Heart left ventricle (tissue), 16 donors: ENCODE measurements at regions not wholly inside any gene's neighbourhood (a gene's known extent, or its start where the extent isn't known, plus 50 kb on each side); places are given as distances from the start of the nearest gene placed in this dataset.

ENCODE experiments used
- ATAC-seq, 4 donors: fragments of 200-7000 bp; cut with Tn5 transposase; one replicate each; pipeline ENCODE4 v1.9.1; 2020 to 2022; ENCODE audit warnings: moderate library complexity in 4 of 4, mild to moderate bottlenecking in 3 of 4, moderate number of reproducible peaks in 1 of 4
- DNase-seq, 5 donors: peaks; one replicate each; pipeline ENCODE4 v3.0.0-alpha.2; 2020
- H3K27ac ChIP-seq, 12 donors: fragments of 200-600 bp; sonication (generic) in 4 of 12; one replicate each; pipeline versions ENCODE4 v1.5.0 to v1.8.0; 2016 to 2022; ENCODE audit warnings: mild to moderate bottlenecking in 2 of 12
- H3K27me3 ChIP-seq, 9 donors: fragments of 200-600 bp; sonication (generic) in 2 of 9; one replicate each; pipeline versions ENCODE4 v1.5.1 to v1.8.0; 2016 to 2022; ENCODE audit warnings: mild to moderate bottlenecking in 3 of 9
- H3K36me3 ChIP-seq, 9 donors: fragments of 200-600 bp; sonication (generic) in 2 of 9; one replicate each; pipeline versions ENCODE4 v1.5.0 to v1.8.0; 2018 to 2022; ENCODE audit warnings: mild to moderate bottlenecking in 2 of 9
- H3K4me1 ChIP-seq, 12 donors: fragments of 200-600 bp; sonication (generic) in 4 of 12; one replicate each; pipeline versions ENCODE4 v1.5.0 to v1.8.0; 2016 to 2022; ENCODE audit warnings: mild to moderate bottlenecking in 3 of 12
- H3K4me3 ChIP-seq, 12 donors: fragments of 200-600 bp; sonication (generic) in 4 of 12; one replicate each; pipeline versions ENCODE4 v1.5.0 to v1.8.0; 2017 to 2022; ENCODE audit warnings: mild to moderate bottlenecking in 9 of 12, moderate library complexity in 4 of 12
- H3K9me3 ChIP-seq, 12 donors: fragments of 200-600 bp; sonication (generic) in 4 of 12; one replicate each; pipeline versions ENCODE4 v1.5.0 to v1.8.0; 2016 to 2022; ENCODE audit warnings: mild to moderate bottlenecking in 1 of 12
- CTCF ChIP-seq, 12 donors: fragments of 200-600 bp; sonication (generic) in 4 of 12; IDR thresholded peaks; one replicate each; pipeline versions ENCODE4 v1.5.0 to v1.8.0; 2018 to 2022; ENCODE audit warnings: antibody characterized with exemption in 12 of 12, mild to moderate bottlenecking in 5 of 12
- POLR2A ChIP-seq, 2 donors: fragments of 450-650 bp; IDR thresholded peaks; one replicate each; pipeline ENCODE4 v1.6.1; 2017; ENCODE audit warnings: antibody characterized with exemption in 2 of 2, mild to moderate bottlenecking in 2 of 2, moderate library complexity in 2 of 2
- WGBS, 4 donors: extraction: QIAGEN DNeasy Blood & Tissue Kit in 2 of 4; methylation state at CpG; one replicate each; pipeline versions ENCODE4 v1.1.5 to v1.1.7; 2013 to 2018; 5-methylcytosine and 5-hydroxymethylcytosine counted together
- intact Hi-C, 10 donors: fragments of 100-400 bp; cut with DNase I; formaldehyde crosslinking; loops; one replicate each; pipeline versions ENCODE4 v1.11.1 to v1.14.2; 2022
- donor health status: ischemic (EF 13 %, LVEDD 7.1; RV severe dilation, severe dysfunction).
- donor health status: healthy with polysubstance abuse.
- donor health status: DM: no; HTN: yes; CAD: no.
- donor health status: DM: no; HTN: no; CAD: no.
- donor health status: ischemic (EF 25% LVEDD 6.9; RV normal size, moderate dysfunction).
- donor health status: ischemic (EF 25% LVEDD 5.7; RV mildly dilated, moderate dysfunction).
- donor health status: healthy.
- donor health status: DM: yes; HTN: yes; CAD: no.
- donor health status: ischemic (EF 35%, LVEDD 5.7; RV mildly dilated, moderate dysfunction).
- donor health status: nonischemic (EF 11% LVEDD 7.7; RV severe dilation, severe dysfunction).
- donor health status: DM: yes; HTN: yes; CAD: no.
- donor health status: PGD.
- donor health status: ischemic (EF 29% LVEDD 5.4; RV normal size, mild dysfunction).
- donor health status: nonischemic (EF 23%, LVEDD 6.1; RV moderate dilation, normal function).

DNA sequence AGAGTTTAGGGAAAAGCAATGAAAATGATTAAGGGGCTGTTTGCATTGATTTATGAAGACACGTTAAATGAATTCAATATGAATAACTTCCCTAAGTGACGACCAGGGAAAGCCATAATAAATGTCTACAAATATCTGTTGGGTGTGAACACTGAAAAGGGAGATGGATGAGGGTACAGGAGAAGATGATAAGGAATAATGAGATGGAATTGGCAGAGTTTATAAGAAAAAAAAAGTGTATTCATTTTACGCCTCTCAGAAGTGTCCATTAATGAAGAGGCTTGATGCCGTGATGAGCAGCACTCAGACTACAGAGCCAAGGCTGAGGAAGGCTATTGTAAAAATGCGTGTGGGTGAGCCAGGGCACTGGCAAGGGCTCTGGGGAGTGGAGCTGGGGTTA is 346.7 kb upstream of the AKR1E2 start:
- no peak for ATAC-seq

DNA sequence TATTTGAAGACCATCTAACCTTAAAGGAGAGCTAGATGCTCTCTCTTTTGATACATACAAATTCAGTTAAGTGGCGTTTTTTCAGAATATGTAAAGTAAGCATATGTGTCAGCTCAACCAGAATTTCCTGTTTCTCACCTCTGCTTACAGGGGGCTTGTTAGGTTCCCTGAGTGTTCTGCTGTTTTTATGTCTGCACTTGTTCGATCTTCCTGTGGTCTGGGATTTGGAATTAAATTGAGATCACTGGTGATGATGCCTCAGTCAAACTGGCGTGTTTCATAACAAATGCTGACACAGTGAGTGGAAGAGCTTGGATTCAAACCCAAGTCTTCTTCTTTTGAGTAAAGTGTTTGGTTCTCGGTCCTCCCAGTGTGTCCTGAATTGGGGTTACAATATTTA is 348.3 kb upstream of the AKR1E2 start:
- Histone ChIP-seq H3K9me3 (no peaks in the 10 kb centered on the region), H3K27ac (no peak overlapping the region), H3K27me3 (no peaks in the 10 kb centered on the region), H3K4me3 (no peak overlapping the region), H3K4me1 (peaks cover 0 to 5% (median 0%) of the 10 kb centered on the region in 12 donors), H3K36me3 (no peaks in the 10 kb centered on the region)
- ATAC-seq (no peak), DNase-seq (no peak)
- 89 to 93% (median 91%) methylated on average over 4 of the region's 4 CpGs for WGBS, 4 donors
- intact Hi-C loops, result no loop called here
- TF ChIP-seq POLR2A (IDR thresholded peaks at IDR 0.05) (no peak), CTCF (IDR thresholded peaks at IDR 0.05) (no peak)

More for the DNA sequence above, 346.7 kb upstream of the AKR1E2 start:
- WGBS, 4 donors, result 93 to 96% (median 95%) methylated on average over 5 of the region's 5 CpGs
- Histone ChIP-seq H3K9me3 (no peaks in the 10 kb centered on the region), H3K27ac (no peak overlapping the region), H3K36me3 (no peaks in the 10 kb centered on the region), H3K4me1 (peaks cover 0 to 8% (median 0%) of the 10 kb centered on the region in 12 donors), H3K4me3 (no peak overlapping the region), H3K27me3 (no peaks in the 10 kb centered on the region)
- DNase-seq, result no peak
- intact Hi-C loops, result no loop called here
- TF ChIP-seq CTCF (IDR thresholded peaks at IDR 0.05) (no peak), POLR2A (IDR thresholded peaks at IDR 0.05) (no peak)

DNA sequence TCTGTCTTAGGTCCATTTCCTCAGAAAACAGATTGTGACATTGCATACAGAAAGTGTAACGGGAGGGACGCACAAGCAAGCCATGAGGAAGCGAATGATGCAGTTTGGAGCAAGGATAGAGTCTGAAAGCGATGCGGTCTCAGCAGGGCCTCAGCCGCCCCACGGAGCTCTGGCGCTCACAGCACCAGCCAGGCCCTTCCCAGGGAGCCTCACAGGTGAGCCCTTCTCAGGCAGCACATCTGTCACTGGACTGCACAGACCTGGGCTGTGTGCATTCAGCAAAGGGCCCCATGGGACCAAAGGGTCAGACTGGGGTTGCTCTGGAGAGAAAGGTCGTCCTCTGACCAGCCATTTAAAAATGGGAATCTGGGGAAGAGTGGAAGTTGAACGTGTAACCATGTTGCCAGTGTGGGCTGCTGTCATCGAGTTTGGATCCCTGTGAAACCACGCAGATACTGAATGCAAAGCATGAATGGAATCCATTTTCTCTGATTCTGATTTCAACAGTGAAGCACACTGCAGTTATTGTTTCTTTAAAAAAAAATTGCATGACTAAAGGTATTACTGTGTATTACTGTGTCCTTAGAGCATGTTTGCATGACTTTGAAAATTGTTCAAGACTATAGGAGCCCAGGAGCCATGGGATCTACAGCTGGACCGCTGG is 350.0 kb upstream of the AKR1E2 start:
- Histone ChIP-seq H3K36me3 (no peaks in the 10 kb centered on the region), H3K4me3 (no peak overlapping the region), H3K27me3 (no peaks in the 10 kb centered on the region), H3K4me1 (no peaks in the 10 kb centered on the region), H3K9me3 (no peaks in the 10 kb centered on the region), H3K27ac (no peak overlapping the region)
- DNase-seq (peak in 1 of 5 donors; percentile 9), ATAC-seq (no peak)
- 76 to 84% (median 82%) methylated on average over 13 of the region's 13 CpGs for whole genome bisulfite sequencing, 4 donors
- intact Hi-C loops, result no loop called here
- TF ChIP-seq CTCF (IDR thresholded peaks at IDR 0.05) (no peak), POLR2A (IDR thresholded peaks at IDR 0.05) (no peak)

- H3K4me3 ChIP-seq, result no peak overlapping the region
- DNase-seq, result no peak
- intact Hi-C loops, result no loop called here
- TF ChIP-seq CTCF (IDR thresholded peaks at IDR 0.05), result no peak
- TF ChIP-seq POLR2A (IDR thresholded peaks at IDR 0.05), result no peak
- H3K36me3 ChIP-seq, result no peaks in the 10 kb centered on the region
- no peaks in the 10 kb centered on the region for H3K4me1 ChIP-seq
- no peak for ATAC-seq
- H3K9me3 ChIP-seq, result no peaks in the 10 kb centered on the region
- no peak overlapping the region for H3K27ac ChIP-seq
- 84 to 91% (median 88%) methylated on average over 8 of the region's 8 CpGs for WGBS, 4 donors
- H3K27me3 ChIP-seq, result no peaks in the 10 kb centered on the region
These were observed 351.2 kb upstream of the AKR1E2 start for GRCh38 chr10:4474829-4475228.
